ENCODE measurements at regions not wholly inside any gene's neighbourhood (a gene's known extent, or its start where the extent isn't known, plus 50 kb on each side); places are given as distances from the start of the nearest gene placed in this dataset.

GRCh38 chr6:101083533-101084175, 202.5 kb upstream of the ASCC3 start:
- H3K27me3 ChIP-seq (ENCODE audit: low read depth): no peaks in the 10 kb centered on the region
- no peak overlapping the region for H3K27ac ChIP-seq (replicated peaks)
- no peaks in the 10 kb centered on the region for H3K4me1 ChIP-seq
- no peak for DNase-seq
- TF ChIP-seq CTCF (IDR thresholded peaks at IDR 0.05; ENCODE audit: borderline replicate concordance): no peak
- H3K4me3 ChIP-seq: no peak overlapping the region
- no peaks in the 10 kb centered on the region for H3K9me3 ChIP-seq (replicated peaks)
- intact Hi-C loops (cut with micrococcal nuclease): no loop called here
- H3K36me3 ChIP-seq: no peaks in the 10 kb centered on the region

GRCh38 chr6:101085327-101085726, 204.2 kb upstream of the ASCC3 start:
- Histone ChIP-seq H3K27me3 (ENCODE audit: low read depth) (no peaks in the 10 kb centered on the region), H3K4me1 (no peaks in the 10 kb centered on the region), H3K27ac (replicated peaks) (no peak overlapping the region), H3K4me3 (no peak overlapping the region), H3K9me3 (replicated peaks) (peaks cover 4% of the 10 kb centered on the region), H3K36me3 (no peaks in the 10 kb centered on the region)
- no peak for TF ChIP-seq CTCF (IDR thresholded peaks at IDR 0.05; ENCODE audit: borderline replicate concordance)
- no peak for DNase-seq
- intact Hi-C loops (cut with micrococcal nuclease): no loop called here

- H3K27me3 ChIP-seq (ENCODE audit: low read depth): no peaks in the 10 kb centered on the region
- intact Hi-C loops (cut with micrococcal nuclease): no loop called here
Observed at GRCh38 chr6:101086473-101086872, 205.3 kb upstream of the ASCC3 start.

GRCh38 chr6:101088594-101088993, 207.5 kb upstream of the ASCC3 start:
- no peak for DNase-seq
- Histone ChIP-seq H3K27ac (replicated peaks) (no peak overlapping the region), H3K9me3 (replicated peaks) (peaks cover 25% of the 10 kb centered on the region), H3K27me3 (ENCODE audit: low read depth) (no peaks in the 10 kb centered on the region), H3K36me3 (no peaks in the 10 kb centered on the region), H3K4me1 (no peaks in the 10 kb centered on the region), H3K4me3 (no peak overlapping the region)
- TF ChIP-seq CTCF (IDR thresholded peaks at IDR 0.05; ENCODE audit: borderline replicate concordance): no peak
- intact Hi-C loops (cut with micrococcal nuclease): no loop called here

More at GRCh38 chr6:101086473-101086872, 205.3 kb upstream of the ASCC3 start:
- H3K9me3 ChIP-seq (replicated peaks): peaks cover 16% of the 10 kb centered on the region
- no peaks in the 10 kb centered on the region for H3K4me1 ChIP-seq
- TF ChIP-seq CTCF (IDR thresholded peaks at IDR 0.05; ENCODE audit: borderline replicate concordance): no peak
- DNase-seq: no peak
- H3K4me3 ChIP-seq: no peak overlapping the region
- no peaks in the 10 kb centered on the region for H3K36me3 ChIP-seq
- H3K27ac ChIP-seq (replicated peaks): no peak overlapping the region

GRCh38 chr6:101089640-101090039, 208.5 kb upstream of the ASCC3 start:
- Histone ChIP-seq H3K27ac (replicated peaks) (no peak overlapping the region), H3K4me3 (no peak overlapping the region), H3K4me1 (no peaks in the 10 kb centered on the region), H3K9me3 (replicated peaks) (peaks cover 25% of the 10 kb centered on the region), H3K27me3 (ENCODE audit: low read depth) (no peaks in the 10 kb centered on the region), H3K36me3 (no peaks in the 10 kb centered on the region)
- TF ChIP-seq CTCF (IDR thresholded peaks at IDR 0.05; ENCODE audit: borderline replicate concordance): no peak
- intact Hi-C loops (cut with micrococcal nuclease): no loop called here
- no peak for DNase-seq
